IMR-90 (cell line): ENCODE measurements at regions not wholly inside any gene's neighbourhood (a gene's known extent, or its start where the extent isn't known, plus 50 kb on each side); places are given as distances from the start of the nearest gene placed in this dataset.

Source experiments
- ATAC-seq: fragments of 200-7000 bp; cut with Tn5 transposase; 2 replicates; pipeline ENCODE4 v1.9.1; 2020; ENCODE audit warnings: low read depth, mild to moderate bottlenecking, moderate library complexity
- BruUV-seq: library from RNA; stranded (reverse); fragments of 400-500 nt; replicated peaks from 2 replicates; lab custom pipeline; 2021; lab: Mats Ljungman, UMichigan
- CTCF ChIA-PET: fragments of 300-600 bp; formaldehyde crosslinking; extraction: SDS; loops from one replicate; lab custom pipeline; 2021; ENCODE audit warnings: antibody characterized with exemption; lab: Yijun Ruan, JAX
- POLR2A ChIA-PET: fragments of 300-600 bp; sonication (Branson Sonifier 250); formaldehyde crosslinking; loops from one replicate; lab custom pipeline; 2022; ENCODE audit warnings: antibody characterized with exemption; ENCODE audit not compliant: unreplicated experiment; lab: Charles Lee
- DNase-seq: peaks from one replicate; pipeline ENCODE4 v3.0.0; 2013
- H2AFZ ChIP-seq: replicated peaks from 2 replicates; pipeline ENCODE3; 2013; ENCODE audit warnings: low read length, mild to moderate bottlenecking; ENCODE audit not compliant: poor library complexity
- H2AK5ac ChIP-seq: 2 replicates; pipeline ENCODE4 v1.6.1; 2013; ENCODE audit warnings: low read depth, low read length, inconsistent platforms
- H2AK9ac ChIP-seq: replicated peaks from 2 replicates; pipeline ENCODE3; 2013; ENCODE audit warnings: mild to moderate bottlenecking, low read depth, low read length, moderate library complexity; ENCODE audit not compliant: poor library complexity
- H2BK120ac ChIP-seq: 2 replicates; pipeline ENCODE4 v1.6.1; 2013; ENCODE audit warnings: low read depth, low read length, inconsistent platforms
- H2BK15ac ChIP-seq: 3 replicates; pipeline ENCODE4 v1.6.1; 2013; ENCODE audit warnings: low read depth, low read length, inconsistent platforms
- H2BK20ac ChIP-seq: 2 replicates; pipeline ENCODE4 v1.6.1; 2013; ENCODE audit warnings: low read depth, mild to moderate bottlenecking, inconsistent platforms, low read length, moderate library complexity
- H2BK5ac ChIP-seq: 2 replicates; pipeline ENCODE4 v1.6.1; 2013; ENCODE audit warnings: mild to moderate bottlenecking, low read depth, low read length, inconsistent platforms; ENCODE audit not compliant: poor library complexity, severe bottlenecking
- H3K14ac ChIP-seq: replicated peaks from 2 replicates; pipeline ENCODE4 v1.6.1; 2013; ENCODE audit warnings: low read depth, low read length, inconsistent platforms
- H3K18ac ChIP-seq: 2 replicates; pipeline ENCODE4 v1.6.1; 2013; ENCODE audit warnings: low read depth, low read length, control low read depth
- H3K23ac ChIP-seq: 2 replicates; pipeline ENCODE4 v1.6.1; 2013; ENCODE audit warnings: low read depth, low read length, inconsistent platforms
- H3K27ac ChIP-seq: 2 replicates; pipeline ENCODE4 v1.5.1; 2013; ENCODE audit warnings: mild to moderate bottlenecking, control low read depth, low read length; ENCODE audit not compliant: insufficient read depth
- H3K27me3 ChIP-seq: 2 replicates; pipeline ENCODE4 v1.6.1; 2013; ENCODE audit warnings: low read length; ENCODE audit not compliant: control insufficient read depth, insufficient read depth
- H3K36me3 ChIP-seq: 2 replicates; pipeline ENCODE4 v1.6.1; 2013; ENCODE audit warnings: low read length, mixed read lengths; ENCODE audit not compliant: control insufficient read depth, insufficient read depth
- H3K4ac ChIP-seq: 2 replicates; pipeline ENCODE4 v1.6.1; 2013; ENCODE audit warnings: low read depth, low read length, inconsistent platforms
- H3K4me1 ChIP-seq: 2 replicates; pipeline ENCODE4 v1.6.1; 2013; ENCODE audit warnings: low read length, mixed read lengths; ENCODE audit not compliant: control insufficient read depth, insufficient read depth
- H3K4me2 ChIP-seq: 2 replicates; pipeline ENCODE4 v1.6.1; 2013; ENCODE audit warnings: low read depth, mild to moderate bottlenecking, control low read depth, low read length, moderate library complexity
- H3K4me3 ChIP-seq: 2 replicates; pipeline ENCODE4 v1.5.1; 2013; ENCODE audit warnings: low read depth, mild to moderate bottlenecking, control low read depth, low read length, moderate library complexity; ENCODE audit not compliant: insufficient read depth
- H3K56ac ChIP-seq: 2 replicates; pipeline ENCODE4 v1.6.1; 2013; ENCODE audit warnings: low read length, inconsistent platforms; ENCODE audit not compliant: insufficient read depth; ENCODE audit errors: extremely low read depth
- H3K79me1 ChIP-seq, 2 experiments: 2 replicates each; pipeline ENCODE4 v1.6.1; 2013; ENCODE audit warnings: low read length in 2 of 2, inconsistent platforms in 1 of 2, low read depth in 1 of 2
- H3K9ac ChIP-seq: 2 replicates; pipeline ENCODE4 v1.6.1; 2013; ENCODE audit warnings: low read depth, low read length, control low read depth
- H3K9me1 ChIP-seq: 2 replicates; pipeline ENCODE4 v1.6.1; 2013; ENCODE audit warnings: low read length, inconsistent platforms; ENCODE audit not compliant: insufficient read depth
- H3K9me3 ChIP-seq: 2 replicates; pipeline ENCODE4 v1.6.1; 2013; ENCODE audit warnings: low read length; ENCODE audit not compliant: control insufficient read depth, insufficient read depth
- H4K20me1 ChIP-seq: 2 replicates; pipeline ENCODE4 v1.6.1; 2013; ENCODE audit warnings: low read length, inconsistent platforms; ENCODE audit not compliant: insufficient read depth
- H4K5ac ChIP-seq: 2 replicates; pipeline ENCODE4 v1.6.1; 2013; ENCODE audit warnings: mild to moderate bottlenecking, low read depth, low read length, control low read depth
- H4K8ac ChIP-seq, 2 experiments: 2 replicates each; pipeline ENCODE4 v1.6.1; 2013; ENCODE audit warnings: low read depth in 2 of 2, low read length in 2 of 2, control low read depth in 1 of 2, inconsistent platforms in 1 of 2
- H4K91ac ChIP-seq: 2 replicates; pipeline ENCODE4 v1.6.1; 2013; ENCODE audit warnings: low read depth, low read length, inconsistent platforms; ENCODE audit not compliant: insufficient read depth
- BHLHE40 ChIP-seq: fragments of 150-350 bp; IDR thresholded peaks from 2 replicates; pipeline ENCODE4 v1.6.1; 2016; ENCODE audit warnings: mild to moderate bottlenecking, low read depth, low read length
- CEBPB ChIP-seq: IDR thresholded peaks from 2 replicates; pipeline ENCODE4 v1.6.1; 2012; ENCODE audit warnings: low read depth, low read length, improper control_type of control experiment
- CHD1 ChIP-seq: IDR thresholded peaks from 2 replicates; pipeline ENCODE4 v1.6.1; 2012; ENCODE audit warnings: low read depth, low read length, improper control_type of control experiment
- CTCF ChIP-seq: conservative IDR thresholded peaks from 2 replicates; pipeline ENCODE4 v1.5.1; 2012; ENCODE audit warnings: mild to moderate bottlenecking, low read depth, low read length, improper control_type of control experiment
- FOS ChIP-seq: fragments of 150-350 bp; IDR thresholded peaks from 2 replicates; pipeline ENCODE4 v1.6.1; 2016; ENCODE audit warnings: low read depth, low read length
- MAFK ChIP-seq: IDR thresholded peaks from 2 replicates; pipeline ENCODE4 v1.6.1; 2012; ENCODE audit warnings: low read depth, low read length, improper control_type of control experiment
- MAZ ChIP-seq: IDR thresholded peaks from 2 replicates; pipeline ENCODE4 v1.6.1; 2012; ENCODE audit warnings: low read depth, mild to moderate bottlenecking, low read length, improper control_type of control experiment, moderate library complexity, borderline replicate concordance
- MXI1 ChIP-seq: IDR thresholded peaks from 2 replicates; pipeline ENCODE4 v1.6.1; 2012; ENCODE audit warnings: low read depth, mild to moderate bottlenecking, low read length, moderate library complexity, borderline replicate concordance
- NFE2L2 ChIP-seq: fragments of 150-350 bp; IDR thresholded peaks from 2 replicates; pipeline ENCODE4 v1.6.1; 2016; ENCODE audit warnings: low read depth, mild to moderate bottlenecking, low read length
- POLR2A ChIP-seq: IDR thresholded peaks from 2 replicates; pipeline ENCODE4 v1.6.1; 2012; ENCODE audit warnings: mild to moderate bottlenecking, low read depth, low read length
- RAD21 ChIP-seq: IDR thresholded peaks from 2 replicates; pipeline ENCODE4 v1.6.1; 2012; ENCODE audit warnings: low read length, improper control_type of control experiment
- RCOR1 ChIP-seq: IDR thresholded peaks from 2 replicates; pipeline ENCODE4 v1.6.1; 2012; ENCODE audit warnings: mild to moderate bottlenecking, low read length, improper control_type of control experiment; ENCODE audit not compliant: insufficient replicate concordance
- RFX5 ChIP-seq: IDR thresholded peaks from 2 replicates; pipeline ENCODE4 v1.8.0; 2012; ENCODE audit warnings: low read depth, mild to moderate bottlenecking, low read length, moderate library complexity
- SMC3 ChIP-seq: fragments of 150-350 bp; IDR thresholded peaks from 2 replicates; pipeline ENCODE4 v1.6.1; 2016; ENCODE audit warnings: low read depth, mild to moderate bottlenecking, antibody characterized with exemption, low read length, moderate library complexity
- WGBS, 2 experiments: methylation state at CpG; one replicate each; pipeline versions ENCODE4 v1.1.5 to v1.1.7; 2013; ENCODE audit warnings: missing lambda C conversion rate in 2 of 2; ENCODE audit not compliant: insufficient read length in 1 of 2; ENCODE audit errors: extremely low coverage in 2 of 2; 5-methylcytosine and 5-hydroxymethylcytosine counted together
- dilution Hi-C: fragments of 300-500 bp; cut with HindIII; formaldehyde crosslinking; loops from one replicate; pipeline ENCODE4 v1.14.3; 2018; ENCODE audit warnings: low sequenced_read_pairs; ENCODE audit not compliant: unreplicated experiment
- in situ Hi-C: fragments of 300-500 bp; cut with MboI; formaldehyde crosslinking; loops from 3 replicates; pipeline ENCODE4 v1.14.3; 2019; ENCODE audit warnings: low sequenced_read_pairs, inconsistent platforms, mixed read lengths
- intact Hi-C: fragments of 100-400 bp; cut with micrococcal nuclease; formaldehyde crosslinking; loops from 2 replicates; pipeline ENCODE4 v1.10.0; 2022
- TF ChIP-seq, protein P1 (sequence below): fragments of 150-350 bp; IDR thresholded peaks from 2 replicates; pipeline ENCODE4 v1.6.1; 2016; ENCODE audit warnings: low read depth, mild to moderate bottlenecking, low read length, moderate library complexity, borderline replicate concordance
- TF ChIP-seq, protein P2 (sequence below): fragments of 150-350 bp; IDR thresholded peaks from 2 replicates; pipeline ENCODE4 v1.6.1; 2017; ENCODE audit warnings: mild to moderate bottlenecking, antibody characterized with exemption, low read length, low read depth

- Histone ChIP-seq H3K4me2 (no peak overlapping the region), H3K9me1 (no peaks in the 10 kb centered on the region), H2BK20ac (no peak overlapping the region), H3K9ac (no peak overlapping the region), H2BK120ac (no peak overlapping the region), H2AFZ (no peak overlapping the region), H4K8ac (no peak overlapping the region), H2BK5ac (no peak overlapping the region), H3K9me3 (peaks cover 37% of the 10 kb centered on the region), H3K18ac (no peak overlapping the region), H3K79me1 (no peaks in the 10 kb centered on the region), H2BK15ac (no peak overlapping the region), H3K23ac (no peak overlapping the region), H3K4ac (no peak overlapping the region), H2AK9ac (no peak overlapping the region), H3K4me3 (no peak overlapping the region), H3K36me3 (no peaks in the 10 kb centered on the region), H3K27me3 (no peaks in the 10 kb centered on the region), H3K27ac (no peak overlapping the region), H4K20me1 (no peaks in the 10 kb centered on the region), H4K5ac (no peak overlapping the region), H2AK5ac (no peak overlapping the region), H3K56ac (no peak overlapping the region), H3K4me1 (no peaks in the 10 kb centered on the region), H4K91ac (no peak overlapping the region), H3K14ac (no peak overlapping the region)
- intact Hi-C loops (no loop called here), in situ Hi-C loops (no loop called here), dilution Hi-C loops (no loop called here)
- ATAC-seq (no peak), DNase-seq (no peak)
- BruUV-seq = no TSS peak
- POLR2A ChIA-PET = no interaction called here
- CTCF ChIA-PET = no interaction called here
- 5% methylated on average over 15 of the region's 39 CpGs; no CpG with 5 or more reads in 1 of the 2 experiments for WGBS, 2 experiments
- no peak for TF ChIP-seq SMC3
- TF ChIP-seq FOS = no peak
- no peak for TF ChIP-seq RFX5
- no peak for TF ChIP-seq CTCF
- TF ChIP-seq RCOR1 = no peak
- no peak for TF ChIP-seq MXI1
- TF ChIP-seq, protein P1, sequence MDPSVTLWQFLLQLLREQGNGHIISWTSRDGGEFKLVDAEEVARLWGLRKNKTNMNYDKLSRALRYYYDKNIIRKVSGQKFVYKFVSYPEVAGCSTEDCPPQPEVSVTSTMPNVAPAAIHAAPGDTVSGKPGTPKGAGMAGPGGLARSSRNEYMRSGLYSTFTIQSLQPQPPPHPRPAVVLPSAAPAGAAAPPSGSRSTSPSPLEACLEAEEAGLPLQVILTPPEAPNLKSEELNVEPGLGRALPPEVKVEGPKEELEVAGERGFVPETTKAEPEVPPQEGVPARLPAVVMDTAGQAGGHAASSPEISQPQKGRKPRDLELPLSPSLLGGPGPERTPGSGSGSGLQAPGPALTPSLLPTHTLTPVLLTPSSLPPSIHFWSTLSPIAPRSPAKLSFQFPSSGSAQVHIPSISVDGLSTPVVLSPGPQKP = no peak
- no peak for TF ChIP-seq POLR2A
- no peak for TF ChIP-seq MAFK
- TF ChIP-seq CEBPB = no peak
- TF ChIP-seq BHLHE40 = no peak
- no peak for TF ChIP-seq NFE2L2
- no peak for TF ChIP-seq CHD1
- TF ChIP-seq RAD21 = no peak
- no peak for TF ChIP-seq MAZ
- TF ChIP-seq, protein P2, sequence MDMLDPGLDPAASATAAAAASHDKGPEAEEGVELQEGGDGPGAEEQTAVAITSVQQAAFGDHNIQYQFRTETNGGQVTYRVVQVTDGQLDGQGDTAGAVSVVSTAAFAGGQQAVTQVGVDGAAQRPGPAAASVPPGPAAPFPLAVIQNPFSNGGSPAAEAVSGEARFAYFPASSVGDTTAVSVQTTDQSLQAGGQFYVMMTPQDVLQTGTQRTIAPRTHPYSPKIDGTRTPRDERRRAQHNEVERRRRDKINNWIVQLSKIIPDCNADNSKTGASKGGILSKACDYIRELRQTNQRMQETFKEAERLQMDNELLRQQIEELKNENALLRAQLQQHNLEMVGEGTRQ = no peak
These were observed 173.8 kb upstream of the SOX1 start for GRCh38 chr13:111893071-111893606.
